Lower leg skin (tissue), 3 donors: ENCODE measurements at regions not wholly inside any gene's neighbourhood (a gene's known extent, or its start where the extent isn't known, plus 50 kb on each side); places are given as distances from the start of the nearest gene placed in this dataset.

ENCODE experiments used
- POLR2A ChIP-seq, 2 donors: fragments of 450-650 bp; IDR thresholded peaks; one replicate each; pipeline ENCODE4 v1.6.1; 2016 to 2017; ENCODE audit warnings: antibody characterized with exemption in 2 of 2, mild to moderate bottlenecking in 1 of 2, moderate library complexity in 1 of 2
- TF ChIP-seq, protein P1 (sequence below), 3 donors: fragments of 450-650 bp; IDR thresholded peaks; one replicate each; pipeline ENCODE4 v1.5.1; 2016; ENCODE audit warnings: antibody characterized with exemption in 3 of 3, mild to moderate bottlenecking in 3 of 3, moderate library complexity in 2 of 3

DNA sequence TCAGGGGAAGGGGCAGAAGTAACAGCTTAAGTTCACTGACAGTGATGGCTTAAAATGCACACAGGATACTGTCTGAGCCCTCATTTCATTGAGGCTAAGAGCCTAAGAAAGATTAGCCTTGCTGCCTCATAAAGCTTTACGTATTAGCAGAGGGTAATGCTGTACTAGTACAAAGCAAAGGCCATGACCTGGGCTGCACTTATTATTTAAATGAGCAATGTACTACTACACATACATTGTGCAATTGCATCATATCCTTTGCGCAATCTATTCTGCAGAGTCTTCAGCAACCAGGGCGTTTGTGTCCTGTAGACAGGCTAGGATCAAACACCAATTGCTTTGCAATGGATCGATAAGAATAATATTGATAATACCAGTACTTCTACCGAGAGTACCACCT is 221.8 kb downstream of the TPRG1 start:
- TF ChIP-seq, protein P1, sequence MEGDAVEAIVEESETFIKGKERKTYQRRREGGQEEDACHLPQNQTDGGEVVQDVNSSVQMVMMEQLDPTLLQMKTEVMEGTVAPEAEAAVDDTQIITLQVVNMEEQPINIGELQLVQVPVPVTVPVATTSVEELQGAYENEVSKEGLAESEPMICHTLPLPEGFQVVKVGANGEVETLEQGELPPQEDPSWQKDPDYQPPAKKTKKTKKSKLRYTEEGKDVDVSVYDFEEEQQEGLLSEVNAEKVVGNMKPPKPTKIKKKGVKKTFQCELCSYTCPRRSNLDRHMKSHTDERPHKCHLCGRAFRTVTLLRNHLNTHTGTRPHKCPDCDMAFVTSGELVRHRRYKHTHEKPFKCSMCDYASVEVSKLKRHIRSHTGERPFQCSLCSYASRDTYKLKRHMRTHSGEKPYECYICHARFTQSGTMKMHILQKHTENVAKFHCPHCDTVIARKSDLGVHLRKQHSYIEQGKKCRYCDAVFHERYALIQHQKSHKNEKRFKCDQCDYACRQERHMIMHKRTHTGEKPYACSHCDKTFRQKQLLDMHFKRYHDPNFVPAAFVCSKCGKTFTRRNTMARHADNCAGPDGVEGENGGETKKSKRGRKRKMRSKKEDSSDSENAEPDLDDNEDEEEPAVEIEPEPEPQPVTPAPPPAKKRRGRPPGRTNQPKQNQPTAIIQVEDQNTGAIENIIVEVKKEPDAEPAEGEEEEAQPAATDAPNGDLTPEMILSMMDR (IDR thresholded peaks at IDR 0.05) = no peak
- TF ChIP-seq POLR2A (IDR thresholded peaks at IDR 0.05) = no peak
